Ishikawa (cell line): ENCODE measurements at regions not wholly inside any gene's neighbourhood (a gene's known extent, or its start where the extent isn't known, plus 50 kb on each side); places are given as distances from the start of the nearest gene placed in this dataset.

Experiments used
- CEBPB ChIP-seq: IDR thresholded peaks from 2 replicates; pipeline ENCODE4 v1.6.1; 2012
- CREB1 ChIP-seq: IDR thresholded peaks from 2 replicates; pipeline ENCODE4 v1.6.1; 2012; ENCODE audit warnings: low read depth
- EGR1 ChIP-seq: IDR thresholded peaks from 2 replicates; pipeline ENCODE4 v1.6.1; 2012
- EP300 ChIP-seq: IDR thresholded peaks from 2 replicates; pipeline ENCODE4 v1.6.1; 2012; ENCODE audit warnings: borderline replicate concordance
- FOXM1 ChIP-seq: IDR thresholded peaks from 2 replicates; pipeline ENCODE4 v1.6.1; 2012; ENCODE audit warnings: low read depth, borderline replicate concordance
- NFIC ChIP-seq: IDR thresholded peaks from 2 replicates; pipeline ENCODE4 v1.6.1; 2012
- RAD21 ChIP-seq: IDR thresholded peaks from 2 replicates; pipeline ENCODE4 v1.6.1; 2012; ENCODE audit warnings: low read depth
- TAF1 ChIP-seq: IDR thresholded peaks from 2 replicates; pipeline ENCODE4 v1.6.1; 2012; ENCODE audit warnings: low read depth, mild to moderate bottlenecking
- TCF12 ChIP-seq: IDR thresholded peaks from 2 replicates; pipeline ENCODE4 v1.6.1; 2012; ENCODE audit warnings: low read depth
- TEAD4 ChIP-seq: IDR thresholded peaks from 2 replicates; pipeline ENCODE4 v1.6.1; 2012
- YY1 ChIP-seq: IDR thresholded peaks from 2 replicates; pipeline ENCODE4 v1.6.1; 2012; ENCODE audit warnings: low read depth
- TF ChIP-seq, protein P1 (sequence below): IDR thresholded peaks from 2 replicates; pipeline ENCODE4 v1.6.1; 2012; ENCODE audit warnings: low read depth, mild to moderate bottlenecking
- TF ChIP-seq, protein P2 (sequence below): IDR thresholded peaks from 2 replicates; pipeline ENCODE4 v1.6.1; 2012
- TF ChIP-seq, protein P3 (sequence below): IDR thresholded peaks from 2 replicates; pipeline ENCODE4 v1.6.1; 2012

DNA sequence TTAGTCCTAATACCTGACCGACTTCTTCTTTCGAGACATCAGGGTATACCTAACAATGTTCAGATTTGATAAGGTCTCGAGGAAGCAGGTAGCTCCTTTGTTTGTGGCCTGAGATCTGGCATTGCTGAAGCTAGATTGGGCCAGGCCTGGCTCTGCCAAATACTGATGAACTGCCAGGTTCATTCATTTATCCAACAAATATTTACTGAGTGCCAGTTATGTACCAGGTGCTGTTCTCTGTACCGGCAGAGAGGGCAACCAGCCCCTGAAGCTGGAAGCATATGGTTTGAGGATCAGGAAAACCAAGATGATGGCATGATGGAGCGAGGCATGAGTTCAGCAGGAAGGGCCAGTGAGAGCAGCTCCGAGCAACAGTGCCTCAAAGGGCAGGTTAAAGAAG, 196.2 kb upstream of the NSMCE3 start:
- TF ChIP-seq EP300 (no peak), CEBPB (no peak), YY1 (no peak), FOXM1 (no peak), CREB1 (no peak), EGR1 (no peak), TAF1 (no peak), RAD21 (no peak), TCF12 (no peak), TEAD4 (no peak), NFIC (no peak)
- TF ChIP-seq, protein P1, sequence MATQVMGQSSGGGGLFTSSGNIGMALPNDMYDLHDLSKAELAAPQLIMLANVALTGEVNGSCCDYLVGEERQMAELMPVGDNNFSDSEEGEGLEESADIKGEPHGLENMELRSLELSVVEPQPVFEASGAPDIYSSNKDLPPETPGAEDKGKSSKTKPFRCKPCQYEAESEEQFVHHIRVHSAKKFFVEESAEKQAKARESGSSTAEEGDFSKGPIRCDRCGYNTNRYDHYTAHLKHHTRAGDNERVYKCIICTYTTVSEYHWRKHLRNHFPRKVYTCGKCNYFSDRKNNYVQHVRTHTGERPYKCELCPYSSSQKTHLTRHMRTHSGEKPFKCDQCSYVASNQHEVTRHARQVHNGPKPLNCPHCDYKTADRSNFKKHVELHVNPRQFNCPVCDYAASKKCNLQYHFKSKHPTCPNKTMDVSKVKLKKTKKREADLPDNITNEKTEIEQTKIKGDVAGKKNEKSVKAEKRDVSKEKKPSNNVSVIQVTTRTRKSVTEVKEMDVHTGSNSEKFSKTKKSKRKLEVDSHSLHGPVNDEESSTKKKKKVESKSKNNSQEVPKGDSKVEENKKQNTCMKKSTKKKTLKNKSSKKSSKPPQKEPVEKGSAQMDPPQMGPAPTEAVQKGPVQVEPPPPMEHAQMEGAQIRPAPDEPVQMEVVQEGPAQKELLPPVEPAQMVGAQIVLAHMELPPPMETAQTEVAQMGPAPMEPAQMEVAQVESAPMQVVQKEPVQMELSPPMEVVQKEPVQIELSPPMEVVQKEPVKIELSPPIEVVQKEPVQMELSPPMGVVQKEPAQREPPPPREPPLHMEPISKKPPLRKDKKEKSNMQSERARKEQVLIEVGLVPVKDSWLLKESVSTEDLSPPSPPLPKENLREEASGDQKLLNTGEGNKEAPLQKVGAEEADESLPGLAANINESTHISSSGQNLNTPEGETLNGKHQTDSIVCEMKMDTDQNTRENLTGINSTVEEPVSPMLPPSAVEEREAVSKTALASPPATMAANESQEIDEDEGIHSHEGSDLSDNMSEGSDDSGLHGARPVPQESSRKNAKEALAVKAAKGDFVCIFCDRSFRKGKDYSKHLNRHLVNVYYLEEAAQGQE = no peak
- TF ChIP-seq, protein P2, sequence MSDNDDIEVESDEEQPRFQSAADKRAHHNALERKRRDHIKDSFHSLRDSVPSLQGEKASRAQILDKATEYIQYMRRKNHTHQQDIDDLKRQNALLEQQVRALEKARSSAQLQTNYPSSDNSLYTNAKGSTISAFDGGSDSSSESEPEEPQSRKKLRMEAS = no peak
- TF ChIP-seq, protein P3, sequence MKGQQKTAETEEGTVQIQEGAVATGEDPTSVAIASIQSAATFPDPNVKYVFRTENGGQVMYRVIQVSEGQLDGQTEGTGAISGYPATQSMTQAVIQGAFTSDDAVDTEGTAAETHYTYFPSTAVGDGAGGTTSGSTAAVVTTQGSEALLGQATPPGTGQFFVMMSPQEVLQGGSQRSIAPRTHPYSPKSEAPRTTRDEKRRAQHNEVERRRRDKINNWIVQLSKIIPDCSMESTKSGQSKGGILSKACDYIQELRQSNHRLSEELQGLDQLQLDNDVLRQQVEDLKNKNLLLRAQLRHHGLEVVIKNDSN = no peak
